ENCODE measurements at regions not wholly inside any gene's neighbourhood (a gene's known extent, or its start where the extent isn't known, plus 50 kb on each side); places are given as distances from the start of the nearest gene placed in this dataset.

- TF ChIP-seq CTCF (IDR thresholded peaks at IDR 0.05) = no peak
- TF ChIP-seq POLR2A (IDR thresholded peaks at IDR 0.05) = no peak
- no peak for TF ChIP-seq POLR2AphosphoS5 (IDR thresholded peaks at IDR 0.05)
Observed at GRCh38 chr5:89299998-89300397, 417.0 kb upstream of the MEF2C start.
